GM18517 (cell line): ENCODE measurements at regions not wholly inside any gene's neighbourhood (a gene's known extent, or its start where the extent isn't known, plus 50 kb on each side); places are given as distances from the start of the nearest gene placed in this dataset.

Experiments used
- ATAC-seq: cut with Tn5 transposase; IDR thresholded peaks from one replicate; pipeline ENCODE4 v1.9.1; 2021; ENCODE audit warnings: mild to moderate bottlenecking, moderate library complexity; ENCODE audit not compliant: unreplicated experiment

DNA sequence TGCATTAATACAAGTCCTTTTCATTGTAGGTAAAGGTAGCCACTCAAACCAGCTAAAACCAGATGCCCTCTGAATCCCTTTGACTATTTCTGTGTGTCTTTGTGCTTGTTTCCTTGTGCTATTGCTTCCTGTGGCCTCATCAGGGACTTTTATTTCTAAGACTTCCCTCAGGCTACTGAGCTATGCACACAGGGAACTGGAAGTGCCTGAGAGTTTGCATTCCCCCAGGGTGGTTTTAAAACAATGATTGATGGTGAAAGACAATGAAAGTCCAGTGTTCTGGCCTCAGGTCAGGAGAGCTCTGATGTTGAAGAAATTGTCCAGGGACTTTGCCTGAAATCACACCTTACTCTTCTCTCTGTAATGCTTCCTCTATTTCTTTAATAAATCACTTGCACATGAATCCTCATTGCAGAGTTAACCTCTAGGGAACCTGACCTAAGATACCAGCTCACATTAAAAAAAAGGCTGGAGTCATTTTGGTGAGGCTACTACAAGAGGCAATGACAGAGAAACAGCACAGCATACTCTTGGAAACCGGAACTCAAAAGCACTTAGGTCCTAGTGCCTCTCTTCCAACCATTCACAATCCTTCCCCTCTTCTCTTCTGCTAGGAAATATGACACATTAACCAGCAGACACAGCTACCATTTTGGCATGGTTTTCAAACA, 158.1 kb upstream of the NREP start:
- ATAC-seq: no peak

DNA sequence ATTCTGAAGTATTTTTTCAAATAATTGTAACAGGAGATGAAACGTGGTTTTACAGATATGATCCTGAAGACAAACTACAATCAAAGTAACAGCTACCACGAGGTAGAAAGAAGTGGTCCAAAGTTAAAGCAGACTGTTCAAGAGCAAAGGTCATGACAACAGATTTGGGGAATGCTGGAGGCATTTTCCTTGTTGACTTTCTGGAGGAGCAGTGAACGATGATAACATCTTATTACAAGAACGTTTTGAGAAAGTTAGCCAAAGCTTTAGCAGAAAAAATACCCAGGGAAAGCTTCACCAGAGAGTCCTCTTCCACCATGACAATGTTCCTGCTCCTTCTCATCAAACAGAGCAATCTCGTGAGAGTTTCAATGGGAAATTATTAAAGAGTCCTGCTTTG, 145.4 kb upstream of the NREP start:
- ATAC-seq: no peak

DNA sequence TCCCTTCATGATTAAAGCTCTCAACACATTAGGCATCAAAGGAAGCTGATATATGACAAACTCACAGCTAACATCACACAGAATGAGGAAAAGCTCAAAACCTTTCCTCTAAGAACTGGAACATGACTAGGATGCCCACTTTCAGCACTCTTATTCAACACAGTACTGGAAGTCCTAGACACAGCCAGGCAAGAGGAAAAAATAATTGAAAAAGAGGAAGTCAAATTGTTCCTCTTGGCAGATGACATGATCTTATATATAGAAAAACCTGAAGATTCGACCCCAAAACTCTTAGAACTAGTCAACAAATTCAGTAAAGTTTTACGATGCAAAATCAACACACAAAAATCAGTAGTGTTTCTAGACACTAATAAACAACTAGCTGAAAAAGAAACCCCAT, 144.3 kb upstream of the NREP start:
- ATAC-seq: no peak

DNA sequence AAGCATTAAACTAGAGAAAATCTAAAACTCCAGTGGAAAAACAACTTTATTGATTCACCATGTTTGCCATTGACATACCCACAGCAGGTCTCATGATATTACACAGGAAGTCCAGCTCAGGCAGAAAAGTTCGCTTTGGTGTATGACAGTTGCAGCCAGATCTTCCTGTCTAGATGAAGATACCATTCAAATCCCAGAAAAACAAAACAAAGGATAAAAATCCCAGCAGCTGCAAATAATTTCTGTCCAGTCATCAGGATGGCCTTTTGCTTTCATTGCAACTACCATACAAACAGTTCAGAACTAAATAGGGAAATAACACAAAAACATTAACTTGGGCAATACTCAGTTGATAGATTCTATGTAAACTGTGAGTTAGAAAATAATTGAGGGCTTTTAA, 136.0 kb upstream of the NREP start:
- no peak for ATAC-seq

DNA sequence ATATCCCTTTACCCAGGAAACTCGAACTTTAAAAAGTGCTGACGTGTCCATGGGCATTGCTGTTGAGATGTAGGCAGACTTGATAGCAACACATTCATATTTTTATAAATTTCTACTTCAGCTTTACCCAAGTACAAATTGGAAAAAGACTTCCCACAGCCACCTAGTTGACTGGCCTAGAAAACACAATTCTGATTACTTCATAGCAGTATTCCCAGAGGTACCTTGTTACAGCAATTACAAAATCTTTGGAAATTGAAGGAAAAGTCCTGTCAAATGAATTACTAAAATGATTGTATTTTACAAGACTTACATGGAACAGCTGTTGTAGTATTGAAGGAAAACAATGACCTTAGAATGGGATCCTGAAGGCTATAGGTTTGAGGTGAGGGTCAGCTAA, 130.7 kb upstream of the NREP start:
- no peak for ATAC-seq

DNA sequence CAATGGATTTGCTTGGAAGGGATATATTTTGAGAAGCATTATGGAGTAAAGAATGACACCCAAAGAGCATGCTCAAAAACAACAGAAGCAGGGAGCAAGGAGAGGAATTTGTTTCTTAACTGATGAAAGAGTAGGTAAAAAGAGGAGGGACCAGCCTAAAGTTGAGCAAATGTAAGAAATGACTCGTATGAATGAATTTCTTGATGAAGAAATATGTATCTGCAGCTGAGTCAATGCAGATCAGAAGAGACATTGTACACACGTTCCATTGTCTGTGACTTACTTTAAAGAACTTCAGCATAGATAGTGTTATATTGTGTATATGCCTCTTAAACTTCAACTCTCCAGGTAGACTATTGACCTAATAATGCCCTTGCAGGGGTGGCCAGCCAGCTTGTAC, 112.7 kb upstream of the NREP start:
- ATAC-seq: no peak

DNA sequence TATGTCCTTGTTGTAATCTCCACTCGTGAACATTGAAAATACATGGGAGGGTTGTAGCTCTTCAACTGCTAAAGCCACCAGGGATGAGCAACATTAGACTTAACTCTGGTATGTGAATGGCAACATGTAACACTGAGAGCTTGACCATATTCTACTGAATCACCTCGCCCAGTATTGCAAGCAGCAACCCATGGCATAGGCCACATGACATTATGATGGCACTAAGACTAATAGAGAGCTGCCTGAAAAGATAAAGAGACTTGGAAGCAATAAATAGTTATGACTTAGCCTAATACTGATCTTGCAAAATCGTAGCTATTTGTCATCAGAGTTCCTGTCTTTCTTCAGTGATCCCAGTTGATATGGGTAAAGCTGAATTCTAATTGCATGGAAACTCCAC, 108.4 kb upstream of the NREP start:
- no peak for ATAC-seq

DNA sequence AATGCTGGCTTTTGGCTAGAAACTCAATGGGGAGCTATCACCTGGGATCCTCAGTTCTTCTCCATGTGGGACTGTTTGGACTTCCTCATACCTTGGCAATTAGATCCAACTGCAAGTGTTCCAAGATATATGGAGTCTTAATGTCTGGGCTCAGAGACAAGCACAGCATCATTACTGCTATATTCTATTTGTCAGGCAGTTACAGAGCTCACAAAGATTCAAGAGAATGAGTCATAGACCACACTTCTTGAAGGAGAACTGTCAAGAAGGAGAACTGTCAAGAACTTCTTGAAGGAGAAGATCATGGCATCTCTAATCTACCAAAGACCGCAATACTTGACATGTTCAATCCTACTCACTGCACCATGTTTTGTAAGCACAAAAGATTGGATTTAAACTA, 106.8 kb upstream of the NREP start:
- ATAC-seq: no peak

DNA sequence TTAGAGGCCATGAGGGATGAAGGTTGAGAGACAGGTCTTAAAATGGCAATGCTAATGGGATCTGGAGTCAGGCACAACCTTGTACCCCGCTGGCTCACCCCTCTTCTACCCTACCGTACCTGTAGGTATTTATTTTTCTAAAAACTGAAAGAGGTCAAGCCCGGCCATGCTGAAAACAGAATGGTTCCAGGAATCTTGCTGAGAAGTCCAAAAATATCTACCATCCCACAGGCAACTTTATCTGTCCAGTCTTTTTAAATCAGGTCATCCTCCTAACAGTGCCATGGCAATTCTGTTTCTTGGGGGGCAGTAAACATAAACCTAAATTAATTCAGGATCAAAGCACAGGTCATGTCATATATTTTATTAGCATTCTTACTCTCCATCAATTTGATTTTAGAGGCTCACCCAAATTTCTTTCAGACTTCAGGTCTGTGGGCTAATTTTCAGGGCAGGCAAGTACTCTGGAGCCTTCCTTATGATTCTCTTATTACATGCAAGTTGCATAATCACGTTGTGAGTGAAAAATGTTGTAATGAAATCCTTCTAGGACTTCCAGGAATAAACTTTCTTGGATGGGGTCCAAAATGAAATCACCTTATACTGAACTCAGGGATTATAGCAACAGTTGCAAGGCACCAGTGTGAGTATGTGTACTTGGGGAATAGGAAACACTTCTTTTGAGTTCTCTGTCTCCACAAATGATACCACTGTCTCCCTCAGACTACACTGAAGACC, 102.7 kb upstream of the NREP start:
- no peak for ATAC-seq

DNA sequence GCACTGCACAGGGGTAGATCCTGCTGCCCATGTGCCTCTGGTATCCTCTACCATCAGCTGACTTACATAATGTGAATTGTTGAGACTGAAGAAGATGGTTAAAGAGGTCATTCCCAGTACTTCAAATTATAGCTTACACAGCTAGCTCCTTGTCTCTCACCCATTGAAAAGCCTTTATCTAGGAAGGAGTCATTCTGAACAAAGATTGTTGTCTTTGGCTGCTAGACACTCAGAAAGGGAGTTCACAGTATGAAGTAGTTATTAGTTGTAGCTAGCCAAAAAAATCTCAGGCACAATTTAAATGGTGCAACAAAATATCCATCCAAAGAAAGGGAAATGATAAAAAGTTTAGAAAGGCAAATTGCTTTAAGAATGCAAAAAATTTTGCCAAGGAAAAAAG, 102.0 kb upstream of the NREP start:
- ATAC-seq: no peak

DNA sequence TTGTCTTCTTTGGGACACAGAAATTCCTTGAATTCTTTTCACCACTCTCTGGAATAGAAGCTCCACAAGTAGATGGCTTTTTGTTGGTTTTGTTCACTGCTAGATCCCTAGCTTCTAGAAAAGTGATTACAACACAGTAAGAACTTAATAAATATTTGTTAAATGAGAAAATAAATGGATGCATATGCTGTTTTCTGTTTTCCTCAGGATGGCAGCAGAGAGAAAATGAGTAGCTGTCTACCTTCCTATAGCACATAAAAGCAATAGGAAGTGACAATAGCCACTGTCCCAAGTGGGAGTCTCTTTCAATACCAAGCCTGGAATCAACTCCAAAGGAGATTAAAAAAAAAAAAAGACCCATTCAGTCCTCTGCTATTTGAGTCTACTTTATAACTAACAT, 100.6 kb upstream of the NREP start:
- no peak for ATAC-seq

DNA sequence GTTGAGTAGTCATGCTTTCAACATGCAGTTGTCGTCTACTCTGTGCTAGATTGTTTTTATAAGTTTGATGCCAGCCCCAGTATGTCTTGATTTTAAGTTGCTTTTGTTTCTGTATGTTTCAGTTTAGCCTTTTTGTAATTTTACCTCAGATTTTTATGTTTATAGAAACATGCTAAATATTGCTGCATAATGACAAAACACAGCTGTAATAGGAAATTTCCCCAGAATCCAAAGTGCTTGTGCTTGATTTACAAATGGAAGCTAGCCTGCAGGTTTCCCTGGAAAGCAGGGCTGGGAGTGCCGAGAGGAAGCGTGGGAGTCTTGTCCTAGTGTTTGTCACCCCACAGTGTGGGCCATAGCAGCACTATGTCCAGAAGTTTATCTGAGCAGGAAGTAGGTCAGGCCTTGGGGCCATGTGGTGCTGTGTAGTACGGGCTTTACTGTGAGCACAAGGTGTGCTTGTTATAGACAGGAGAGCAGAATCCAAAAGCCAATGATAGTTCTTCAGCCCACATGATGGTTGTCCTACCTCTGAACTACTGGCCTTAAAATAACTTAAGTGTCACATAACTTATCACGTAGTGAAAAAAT, 100.0 kb upstream of the NREP start:
- ATAC-seq: no peak

DNA sequence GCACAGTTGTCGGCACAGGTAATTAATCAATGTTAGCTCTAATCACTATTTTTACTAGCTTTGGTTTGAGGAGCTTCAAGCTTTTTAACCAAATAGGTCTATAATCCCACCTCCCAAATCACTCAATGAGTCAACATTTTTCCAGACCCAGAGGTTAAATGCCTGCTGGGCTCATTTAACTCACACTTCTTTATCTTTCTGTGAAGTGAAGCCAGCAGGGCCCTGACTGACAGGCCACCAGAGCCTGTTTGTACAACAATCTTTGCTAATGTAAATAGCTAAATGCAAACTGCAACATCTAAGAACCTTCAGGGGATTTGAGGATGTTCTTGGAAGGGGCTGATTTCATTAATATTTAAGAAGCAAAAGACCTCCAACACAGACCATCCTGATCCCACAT, 98.4 kb upstream of the NREP start:
- ATAC-seq: no peak

DNA sequence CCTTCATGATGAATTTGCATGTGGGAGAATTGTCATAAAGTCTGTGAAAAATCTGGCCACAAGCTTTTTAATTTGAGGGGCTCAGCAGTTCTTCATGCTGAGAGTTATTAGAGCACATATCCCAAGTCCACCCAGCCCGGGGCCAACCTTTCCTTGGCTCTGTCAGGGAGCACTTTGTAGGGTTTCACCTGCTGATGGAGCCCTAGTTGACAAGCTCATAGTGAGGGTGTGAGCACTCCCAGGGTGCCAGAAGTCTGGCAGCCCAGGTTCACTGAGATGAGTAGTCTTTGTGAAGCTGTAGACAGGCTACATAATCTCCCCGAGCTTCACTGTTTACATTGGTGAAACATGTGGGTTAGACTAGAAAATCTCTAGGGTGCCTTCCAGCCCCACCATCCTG, 97.2 kb upstream of the NREP start:
- ATAC-seq: no peak

DNA sequence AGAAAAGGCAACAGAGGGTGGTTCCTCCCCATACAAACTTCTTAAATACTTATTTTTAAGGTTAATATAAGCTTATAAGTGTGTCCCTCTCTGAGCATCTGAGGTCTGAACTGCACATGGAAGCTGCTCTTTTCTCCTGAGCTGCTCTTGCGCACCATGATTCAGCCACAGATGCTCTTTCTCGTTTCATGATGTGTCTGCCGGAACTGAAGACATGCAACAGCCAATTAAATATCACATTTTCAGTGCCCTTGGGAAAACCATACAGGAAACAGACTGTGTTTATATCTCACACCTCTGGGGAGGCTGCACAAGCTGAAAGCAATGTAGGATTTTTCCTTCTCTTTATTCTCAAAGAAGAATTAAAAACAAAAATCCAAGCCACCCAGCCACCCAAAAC, 96.8 kb upstream of the NREP start:
- ATAC-seq: peak; percentile 71

DNA sequence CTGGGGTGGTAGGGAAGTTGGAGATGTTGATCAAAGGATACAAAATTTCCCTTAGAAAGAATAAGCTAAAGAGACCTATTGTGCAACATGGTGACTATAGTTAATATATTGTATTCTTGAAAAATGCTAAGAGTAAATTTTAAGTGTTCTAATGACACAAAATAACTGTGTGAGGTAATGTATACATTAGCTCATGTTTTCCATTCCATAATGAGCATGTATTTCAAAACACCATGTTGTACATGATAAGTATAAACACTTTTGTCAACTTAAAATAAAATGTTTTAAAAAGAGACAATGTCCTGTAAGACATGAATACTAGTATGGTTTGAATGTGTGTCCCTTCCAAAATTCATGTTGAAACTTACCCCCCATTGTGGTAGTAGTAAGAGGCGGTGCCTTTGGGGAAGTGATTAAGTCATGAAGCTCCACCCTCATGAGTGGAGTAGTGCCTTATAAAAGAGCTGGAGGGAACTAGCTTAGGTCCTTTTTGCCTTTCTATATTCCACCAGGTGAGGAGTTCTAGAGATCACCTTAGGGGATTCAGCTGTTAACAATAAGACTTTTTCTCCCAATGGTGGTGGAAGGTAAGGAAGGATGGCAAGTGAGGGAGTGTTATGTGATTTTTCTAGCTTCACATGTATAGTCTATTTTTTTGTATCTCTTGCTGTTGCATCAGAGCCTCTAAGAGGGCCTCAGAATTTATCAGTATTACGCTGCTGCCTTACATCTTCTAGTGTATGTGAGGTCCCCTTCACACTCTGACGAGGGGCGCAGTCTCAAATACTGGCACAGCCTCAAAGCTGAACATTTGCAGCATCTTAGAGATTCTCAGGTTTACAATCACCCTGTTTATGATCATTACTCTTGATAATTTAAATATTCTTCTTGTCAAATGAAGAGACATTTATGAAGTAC, 94.9 kb upstream of the NREP start:
- no peak for ATAC-seq

DNA sequence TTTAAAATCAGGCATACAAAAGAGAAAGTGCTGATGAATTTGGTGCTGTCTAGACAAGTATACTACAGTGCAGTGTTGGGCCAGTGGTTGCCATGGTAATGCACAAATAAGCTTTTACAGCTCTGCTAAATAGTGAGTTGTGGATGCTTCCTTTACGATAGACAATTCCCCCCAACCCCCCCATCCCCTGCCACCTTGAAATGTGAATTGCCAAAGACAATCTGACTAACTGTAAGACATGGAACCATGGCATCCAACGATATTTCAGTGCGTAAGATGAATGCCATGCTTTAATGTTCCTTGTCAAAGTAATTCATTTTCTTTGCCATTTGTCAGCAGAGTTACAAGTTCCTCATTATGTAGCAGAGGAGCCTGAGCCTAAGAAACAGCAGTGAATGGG, 91.5 kb upstream of the NREP start:
- no peak for ATAC-seq

DNA sequence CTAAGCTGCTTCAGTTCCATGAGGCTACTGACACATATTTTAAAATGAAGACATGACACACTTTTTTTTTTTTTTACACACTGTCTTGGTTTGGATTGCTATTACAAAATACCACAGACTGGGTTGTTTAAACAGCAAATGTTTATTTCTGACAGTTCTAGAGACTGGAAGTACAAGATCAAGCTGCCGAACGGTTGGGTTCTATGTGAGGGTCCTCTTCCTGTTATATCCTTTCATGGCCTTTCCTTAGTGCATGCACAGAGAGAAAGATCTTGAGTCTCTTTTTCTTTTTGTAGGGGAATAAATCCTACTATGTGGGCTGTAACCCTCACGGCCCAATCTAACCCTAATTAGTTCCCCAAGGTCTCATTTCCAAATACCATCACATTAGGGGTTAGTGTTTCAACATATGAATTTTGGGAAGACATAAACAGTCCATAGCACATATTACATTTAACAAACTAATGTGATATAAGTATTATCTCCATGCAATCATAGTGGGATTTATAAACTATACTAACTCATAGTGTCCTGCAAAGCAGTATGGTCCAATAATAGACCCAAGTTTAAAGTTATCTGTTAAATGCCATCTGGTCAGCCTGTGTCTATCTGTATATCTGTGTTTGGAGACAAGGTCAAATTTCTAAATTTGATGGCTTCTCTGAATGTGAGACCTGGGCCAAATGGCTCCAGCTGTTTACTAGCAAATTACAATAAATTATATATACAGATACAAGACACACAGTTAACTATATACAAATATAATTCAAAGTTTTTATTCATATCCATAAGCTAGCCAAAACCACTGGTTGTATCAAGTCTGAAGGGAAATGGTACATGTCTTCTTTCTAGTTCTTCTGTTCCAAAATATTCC, 90.3 kb upstream of the NREP start:
- no peak for ATAC-seq

DNA sequence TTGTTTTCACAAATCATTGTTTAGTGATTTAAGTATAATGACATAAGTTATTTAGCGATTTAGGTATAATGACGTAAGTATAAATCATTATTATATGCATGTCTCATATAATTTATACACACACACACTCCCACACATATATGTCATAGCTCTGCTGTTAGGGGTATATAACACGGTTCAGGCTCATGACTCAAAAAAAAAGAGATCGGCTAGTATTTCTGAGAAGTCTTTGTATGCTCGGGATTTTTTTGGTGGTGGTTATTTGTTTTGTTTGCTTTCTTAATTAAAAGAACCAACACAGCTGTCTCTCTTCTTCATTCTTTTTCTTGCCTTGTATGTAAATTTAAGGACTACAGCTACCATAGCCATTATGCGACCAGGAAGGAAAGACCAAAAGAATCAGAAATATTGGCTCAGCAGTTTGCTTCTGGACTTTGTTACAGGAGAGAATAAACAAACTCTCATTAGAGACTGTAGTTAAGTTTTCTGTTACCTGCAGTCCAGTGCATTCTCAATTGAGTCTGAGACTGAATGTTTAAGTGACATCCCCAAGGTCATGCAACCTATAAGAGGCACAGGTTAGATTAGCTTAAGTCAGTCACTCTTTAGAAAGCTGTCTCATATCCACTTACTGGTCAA, 83.2 kb upstream of the NREP start:
- no peak for ATAC-seq

DNA sequence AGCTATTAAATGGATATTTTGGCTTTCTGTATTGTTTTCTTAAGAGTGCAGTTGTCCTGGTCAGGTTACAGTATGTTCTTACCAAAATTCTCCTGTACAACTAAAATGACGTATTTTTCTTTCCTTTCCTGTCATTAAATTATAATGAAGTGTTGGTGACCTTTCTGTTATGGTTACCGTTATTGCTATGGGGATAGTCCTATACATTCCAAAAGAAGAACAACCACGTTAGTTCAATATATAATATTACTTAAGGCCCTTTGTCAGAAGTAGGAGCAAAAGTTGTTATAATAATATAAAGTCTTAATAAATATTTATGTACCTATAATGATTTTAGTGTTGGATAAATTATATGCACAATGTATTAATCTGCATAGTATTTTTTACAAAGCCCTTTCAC, 82.4 kb upstream of the NREP start:
- no peak for ATAC-seq
